NCI-H128 (cell line): ENCODE measurements at regions not wholly inside any gene's neighbourhood (a gene's known extent, or its start where the extent isn't known, plus 50 kb on each side); places are given as distances from the start of the nearest gene placed in this dataset.
"Not testable (repeated sequence)": the region's sequence is repeated elsewhere in the genome, so short reads cannot be mapped to it uniquely, and the experiment has no call there.

ENCODE experiments used
- DNase-seq: peaks from one replicate; lab custom pipeline; 2025; ENCODE audit not compliant: unreplicated experiment; lab: John Stamatoyannopoulos, UW

DNA sequence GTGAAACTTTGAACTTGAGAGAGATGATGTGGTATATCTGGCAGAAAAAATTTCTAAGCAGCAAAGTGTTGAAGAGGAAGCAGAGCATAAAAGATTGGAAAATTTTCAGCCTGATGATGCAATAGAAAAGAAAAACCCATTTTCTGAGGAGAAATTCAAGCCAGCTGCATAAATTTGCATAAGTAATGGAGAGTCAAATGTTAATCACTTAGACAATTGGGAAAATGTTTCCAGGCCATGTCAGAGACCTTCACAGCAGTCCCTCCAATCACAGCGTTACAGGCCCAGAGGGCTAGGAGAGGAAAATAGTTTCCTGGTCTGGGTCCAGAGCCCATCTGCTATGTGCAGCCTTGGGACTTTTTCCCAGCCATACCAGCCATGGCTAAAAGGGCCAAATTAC lies 469.0 kb upstream of the FOXG1 start:
- DNase-seq = no peak

DNA sequence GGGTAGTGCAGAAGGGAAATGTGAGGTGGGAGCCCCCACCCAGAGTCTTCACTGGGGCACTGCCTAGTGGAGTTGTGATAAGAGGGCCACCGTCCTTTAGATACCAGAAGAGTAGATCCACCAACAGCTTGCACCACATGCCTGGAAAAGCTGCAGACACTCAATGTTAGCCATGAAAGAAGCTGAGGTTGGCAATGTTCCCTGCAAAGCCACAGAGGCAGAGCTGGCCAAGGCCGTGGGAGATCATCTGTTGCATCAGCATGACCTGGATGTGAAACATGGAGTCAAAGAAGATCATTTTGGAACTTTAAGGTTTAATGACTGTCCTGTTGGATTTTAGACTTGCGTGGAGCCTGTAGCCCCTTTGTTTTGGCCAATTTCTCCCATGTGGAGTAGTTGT lies 468.4 kb upstream of the FOXG1 start:
- no peak for DNase-seq

DNA sequence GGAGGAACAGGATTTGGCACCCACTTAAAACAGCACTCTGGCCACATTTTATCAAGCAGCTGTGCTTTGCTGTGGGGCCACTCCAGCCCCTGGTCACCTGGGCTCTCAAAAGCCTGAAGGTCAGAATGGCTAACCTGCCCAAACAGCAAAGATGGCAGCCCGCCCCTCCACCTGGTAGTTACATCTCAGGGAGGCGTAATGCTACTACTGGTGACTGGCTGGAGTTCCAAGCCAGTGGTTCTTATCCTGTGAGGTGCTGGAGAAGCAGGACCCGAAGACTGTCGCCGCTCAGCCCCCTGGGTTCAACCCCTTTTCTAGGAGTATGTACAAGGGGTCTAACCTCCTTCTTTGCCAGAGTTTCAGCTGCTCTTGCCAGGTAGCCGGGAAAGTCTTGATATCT lies 467.4 kb upstream of the FOXG1 start:
- DNase-seq = no peak

DNA sequence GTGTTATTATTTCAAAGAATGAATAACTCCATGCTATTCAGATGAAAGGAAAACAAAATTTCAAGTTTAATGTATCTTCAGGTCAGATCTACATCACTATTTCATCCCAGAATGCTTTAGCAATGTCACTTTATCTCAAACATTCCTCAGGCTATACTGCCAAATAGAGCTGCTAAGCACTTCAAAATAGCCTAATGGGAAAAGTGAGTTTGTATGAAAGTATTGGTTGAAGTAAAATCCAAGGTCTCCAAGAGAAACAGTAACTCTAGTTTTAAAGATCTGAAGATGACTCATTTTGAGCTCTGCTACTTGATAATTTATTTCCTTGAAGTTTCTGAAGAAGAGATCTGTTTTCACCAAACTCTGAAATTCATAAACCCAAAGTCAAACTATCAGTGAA lies 466.2 kb upstream of the FOXG1 start:
- DNase-seq = no peak

DNA sequence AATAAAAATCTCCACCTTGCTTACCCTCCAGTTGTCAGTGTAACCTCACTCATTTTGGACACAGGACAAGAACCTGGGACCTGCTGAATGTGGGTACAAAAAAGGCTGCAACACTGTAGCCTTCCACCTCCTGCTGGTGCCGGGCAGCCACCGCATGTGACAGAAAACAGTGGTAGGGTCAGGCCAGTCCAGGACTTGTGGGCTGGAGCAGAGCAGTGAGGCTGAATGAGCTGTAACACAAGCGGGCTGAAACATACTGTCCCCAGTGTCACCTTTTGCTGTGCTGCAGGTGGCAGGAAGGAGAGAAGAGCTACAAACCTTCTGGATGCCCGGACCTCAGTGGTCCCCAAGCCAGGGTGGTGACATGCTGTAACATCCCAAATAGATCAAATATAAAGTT lies 465.4 kb upstream of the FOXG1 start:
- no peak for DNase-seq

DNA sequence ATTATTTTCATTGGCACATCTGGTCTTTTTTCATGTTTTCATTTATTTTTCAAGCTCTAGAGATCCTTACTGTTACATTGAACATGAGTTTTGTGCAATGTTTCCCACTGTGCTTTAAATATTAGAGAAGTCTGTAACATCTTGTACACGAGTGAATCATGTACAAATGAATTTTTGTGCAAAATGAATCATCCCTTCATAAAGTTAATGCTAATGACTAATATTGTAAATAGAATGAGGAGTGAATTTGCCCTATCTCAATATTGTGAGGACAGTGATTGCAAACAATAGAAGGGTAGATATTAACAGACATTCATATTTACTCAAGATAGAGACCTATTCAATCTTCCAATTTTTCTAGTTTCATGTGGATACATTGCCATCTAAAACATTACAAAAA lies 463.3 kb upstream of the FOXG1 start:
- DNase-seq = no peak

DNA sequence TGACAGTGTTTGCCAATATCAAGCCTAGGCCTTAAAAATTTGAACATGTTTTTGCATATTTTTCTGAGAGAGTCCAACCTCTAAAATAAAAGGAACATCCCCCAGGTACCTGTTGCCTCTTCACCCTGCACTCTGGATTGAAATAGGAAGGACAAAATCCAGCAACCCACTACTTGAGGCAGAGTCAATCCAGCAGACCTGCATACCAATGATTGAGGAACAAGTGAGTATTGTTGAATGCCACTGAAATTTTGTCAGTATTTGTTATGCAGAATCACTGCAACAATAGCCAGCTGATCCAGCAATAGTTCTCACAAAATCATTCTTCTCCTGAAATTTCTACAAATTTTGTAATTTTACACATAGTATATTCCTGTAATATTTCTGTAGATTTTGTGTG lies 460.6 kb upstream of the FOXG1 start:
- no peak for DNase-seq

DNA sequence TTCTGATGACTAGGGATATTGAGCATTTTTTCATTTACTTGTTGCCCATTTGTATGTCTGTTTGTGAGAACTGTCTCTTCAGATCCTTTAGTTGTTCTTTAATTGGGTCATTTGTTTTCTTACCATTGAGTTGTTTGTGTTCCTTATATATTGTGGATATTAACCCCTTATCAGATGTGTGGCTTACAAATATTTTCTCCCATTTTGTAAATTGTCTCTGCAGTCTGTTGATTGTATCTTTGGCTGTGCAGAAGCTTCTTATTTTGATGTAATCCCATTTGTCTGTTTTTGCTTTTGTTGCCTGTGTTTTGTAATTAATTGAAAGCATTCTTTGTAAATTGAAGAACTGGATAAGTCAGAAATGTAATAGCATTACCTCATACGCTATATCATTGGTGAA lies 459.1 kb upstream of the FOXG1 start:
- DNase-seq = no peak

DNA sequence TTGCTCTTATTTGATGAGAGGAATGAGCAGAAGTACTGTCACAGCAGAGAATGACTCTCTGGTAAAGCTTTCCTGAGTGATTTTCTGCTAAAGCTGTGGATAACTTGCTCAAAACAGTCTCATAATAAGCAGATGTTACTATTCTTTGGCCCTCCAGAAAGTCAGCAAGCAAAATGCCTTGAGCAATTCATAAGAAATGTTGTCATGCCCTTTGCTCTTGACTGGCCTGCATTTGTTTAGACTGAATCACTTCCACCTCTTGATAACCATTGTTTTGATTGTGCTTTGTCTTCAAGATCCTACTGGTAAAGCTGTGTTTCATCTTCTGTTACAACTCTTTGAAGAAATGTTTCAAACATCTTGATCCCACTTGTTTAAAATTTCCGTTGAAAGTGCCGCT lies 457.9 kb upstream of the FOXG1 start:
- DNase-seq = no peak

DNA sequence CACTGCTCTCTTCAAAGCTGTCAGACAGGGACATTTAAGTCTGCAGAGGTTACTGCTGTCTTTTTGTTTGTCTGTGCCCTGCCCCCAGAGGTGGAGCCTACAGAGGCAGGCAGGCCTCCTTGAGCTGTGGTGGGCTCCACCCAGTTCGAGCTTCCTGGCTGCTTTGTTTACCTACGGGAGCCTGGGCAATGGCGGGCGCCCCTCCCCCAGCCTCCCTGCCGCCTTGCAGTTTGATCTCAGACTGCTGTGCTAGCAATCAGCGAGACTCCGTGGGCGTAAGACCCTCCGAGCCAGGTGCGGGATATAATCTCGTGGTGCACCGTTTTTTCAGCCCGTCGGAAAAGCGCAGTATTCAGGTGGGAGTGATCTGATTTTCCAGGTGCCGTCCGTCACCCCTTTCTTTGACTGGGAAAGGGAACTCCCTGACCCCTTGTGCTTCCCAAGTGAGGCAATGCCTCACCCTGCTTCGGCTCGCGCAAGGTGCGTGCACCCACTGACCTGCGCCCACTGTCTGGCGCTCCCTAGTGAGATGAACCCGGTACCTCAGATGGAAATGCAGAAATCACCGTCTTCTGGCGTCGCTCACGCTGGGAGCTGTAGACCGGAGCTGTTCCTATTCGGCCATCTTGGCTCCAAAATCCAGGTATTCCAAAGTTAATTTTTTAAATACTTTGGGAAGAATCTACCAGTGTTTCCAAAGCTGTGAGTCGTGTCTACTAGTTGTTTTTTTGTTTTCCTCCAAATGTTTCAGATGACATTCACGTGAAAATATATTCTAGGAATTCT lies 448.5 kb upstream of the FOXG1 start:
- DNase-seq = not testable (repeated sequence)

DNA sequence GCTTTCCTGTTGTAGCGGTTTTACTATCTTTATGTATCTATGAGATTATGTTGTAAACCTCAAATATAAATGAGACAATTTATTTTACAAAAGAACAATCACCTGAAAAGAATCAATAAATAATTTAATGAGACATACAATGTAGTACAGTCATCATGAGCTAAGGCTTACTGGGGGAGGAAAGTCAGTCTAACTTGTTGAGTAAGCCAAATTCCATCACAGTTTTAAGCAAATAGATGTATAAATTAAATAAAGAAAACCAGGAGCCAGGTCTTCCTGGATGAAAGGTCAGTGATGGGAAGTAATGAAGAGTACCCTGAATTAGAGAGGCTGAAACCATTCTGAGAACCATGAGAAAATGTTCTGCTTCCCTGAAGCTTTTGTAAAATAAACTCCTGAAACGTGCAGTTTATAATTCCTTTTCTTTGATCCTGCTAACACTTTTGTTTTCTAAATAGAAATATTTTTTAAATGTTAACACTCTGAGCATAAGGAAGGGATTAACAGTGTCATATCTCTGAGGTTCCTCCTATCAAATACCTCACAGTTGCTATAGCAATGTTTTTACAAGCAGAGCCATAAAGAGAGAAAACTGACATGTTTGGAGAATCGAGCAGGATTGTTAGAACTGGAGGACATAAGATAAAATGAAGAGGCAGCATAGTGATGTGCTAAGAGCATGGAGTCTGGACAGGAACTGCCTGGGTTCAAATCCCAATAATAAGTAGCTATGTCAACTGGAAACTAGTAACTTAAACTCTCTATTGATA lies 444.9 kb upstream of the FOXG1 start:
- DNase-seq = no peak

DNA sequence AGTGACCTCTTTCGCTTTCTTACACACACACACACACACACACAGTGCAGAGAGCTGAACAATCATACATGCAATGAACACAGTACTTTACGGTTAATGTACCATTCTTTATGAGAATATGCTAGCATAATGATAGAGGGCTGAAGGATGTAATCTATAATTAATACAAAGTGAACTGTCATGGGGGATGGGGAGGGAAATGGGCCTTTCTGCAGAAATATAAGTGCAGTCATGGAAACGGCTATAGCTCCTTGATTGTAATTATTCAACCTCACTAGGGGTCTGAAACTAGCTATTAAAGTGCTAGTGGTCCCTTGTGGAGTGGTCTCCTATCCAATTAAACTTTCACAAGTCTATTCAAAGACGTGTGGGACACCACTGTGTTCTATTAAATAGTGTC lies 443.2 kb upstream of the FOXG1 start:
- no peak for DNase-seq

DNA sequence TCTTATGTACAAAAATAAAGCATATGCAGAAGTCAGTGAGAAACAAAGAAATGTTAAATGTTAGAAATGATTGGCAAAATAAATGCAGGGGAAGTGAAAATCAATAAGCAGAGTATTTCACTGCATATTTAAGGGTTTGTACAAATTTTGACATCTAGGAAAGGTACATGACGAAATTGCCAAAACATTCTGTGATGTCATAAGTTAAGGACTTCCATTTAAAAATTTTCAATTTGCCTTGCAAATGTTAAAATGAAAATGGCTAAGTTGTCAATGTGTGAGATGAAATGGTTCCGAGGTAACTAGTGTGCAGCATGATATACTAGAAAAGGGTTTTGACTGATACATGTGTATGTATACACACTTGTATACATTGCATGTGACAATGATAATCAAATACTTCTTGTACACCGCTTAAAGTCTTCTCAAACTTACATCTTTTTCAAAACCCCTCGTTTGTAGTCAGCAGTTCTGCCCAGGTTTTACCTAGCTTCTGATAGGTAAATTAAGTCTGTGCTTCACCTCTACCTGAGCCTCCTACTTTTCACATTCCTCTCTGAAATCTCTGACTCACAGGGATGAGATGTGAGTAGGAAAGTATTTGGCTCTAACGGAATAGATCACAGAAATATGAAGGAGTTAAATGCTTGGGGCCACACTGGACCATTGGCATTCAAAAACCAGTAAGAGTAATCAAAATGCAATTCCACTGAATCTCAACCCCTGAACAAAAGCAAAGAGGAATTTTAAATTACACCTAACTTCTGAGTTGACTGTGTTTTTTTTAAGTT lies 442.4 kb upstream of the FOXG1 start:
- DNase-seq = no peak

DNA sequence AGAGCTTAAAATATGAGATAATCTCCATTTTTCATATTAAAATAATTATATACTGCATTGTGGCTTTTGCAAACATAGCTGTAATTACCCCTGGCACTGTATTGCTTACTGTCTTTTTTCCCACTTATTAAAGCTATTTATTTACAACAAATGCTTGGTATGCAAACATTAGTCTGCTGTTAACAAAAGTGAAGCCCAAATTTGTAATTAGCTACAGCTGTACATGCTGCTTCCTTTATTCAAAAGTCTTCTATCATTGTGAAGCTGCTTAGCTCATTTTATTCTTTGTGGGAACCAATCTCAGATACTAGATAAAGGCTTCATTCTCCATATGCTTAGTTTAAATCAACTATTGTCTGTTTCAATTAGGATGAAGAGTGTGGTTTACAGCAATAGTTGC lies 425.8 kb upstream of the FOXG1 start:
- DNase-seq = no peak

DNA sequence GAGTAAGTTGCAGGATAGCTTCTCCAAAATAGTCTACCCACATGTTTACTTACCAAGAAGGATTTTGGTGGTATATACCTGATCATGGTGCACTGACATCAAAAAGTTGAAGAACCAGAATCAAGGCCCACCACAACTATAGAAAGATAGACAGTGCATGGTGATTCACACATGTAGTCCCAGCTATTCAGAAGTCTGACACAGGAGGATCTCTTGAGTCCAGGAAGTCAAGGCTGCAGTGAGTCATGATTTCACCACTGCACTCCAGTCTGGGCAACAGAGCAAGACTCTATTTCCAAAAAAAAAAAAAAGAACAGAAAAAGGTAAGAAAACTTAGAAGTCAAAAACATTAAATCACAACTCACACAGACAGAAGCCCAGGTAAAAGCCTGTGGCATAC lies 422.2 kb upstream of the FOXG1 start:
- DNase-seq = no peak

DNA sequence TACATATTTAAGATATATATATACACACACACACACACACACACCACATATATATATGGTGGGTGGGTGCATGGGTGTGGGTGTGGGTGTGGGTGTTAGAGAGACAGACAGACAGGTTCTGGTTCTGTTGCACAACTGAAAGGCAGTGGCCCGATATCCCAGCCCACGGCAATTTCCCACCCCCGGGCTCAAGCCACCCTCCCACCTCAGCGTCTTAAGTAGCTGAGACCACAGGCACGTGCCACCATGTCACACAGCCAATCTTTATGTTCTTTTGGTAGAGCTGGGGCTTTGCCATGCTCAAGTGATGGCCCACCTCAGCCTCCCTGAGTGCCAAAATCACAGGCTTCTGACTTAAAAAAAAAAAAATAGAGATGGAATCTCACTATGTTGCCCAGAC lies 417.8 kb upstream of the FOXG1 start:
- no peak for DNase-seq

DNA sequence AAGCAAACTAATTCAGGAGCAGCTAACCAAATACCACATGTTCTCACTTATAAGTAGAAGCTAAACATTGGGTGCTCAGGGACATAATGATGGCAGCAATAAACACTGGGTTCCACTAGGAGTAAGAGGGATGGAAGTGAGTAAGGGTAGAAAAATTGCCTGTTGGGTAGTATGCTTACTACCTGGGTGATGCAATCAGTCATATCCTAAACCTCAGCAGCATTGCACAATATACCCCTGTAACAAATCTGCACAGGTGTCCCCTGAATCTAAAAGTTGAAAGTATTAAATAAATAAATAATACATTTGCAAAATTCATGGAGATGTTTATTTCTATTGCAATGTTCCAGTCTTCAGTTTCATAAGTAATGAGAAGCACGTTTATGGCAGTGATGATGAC lies 409.8 kb upstream of the FOXG1 start:
- DNase-seq = no peak

DNA sequence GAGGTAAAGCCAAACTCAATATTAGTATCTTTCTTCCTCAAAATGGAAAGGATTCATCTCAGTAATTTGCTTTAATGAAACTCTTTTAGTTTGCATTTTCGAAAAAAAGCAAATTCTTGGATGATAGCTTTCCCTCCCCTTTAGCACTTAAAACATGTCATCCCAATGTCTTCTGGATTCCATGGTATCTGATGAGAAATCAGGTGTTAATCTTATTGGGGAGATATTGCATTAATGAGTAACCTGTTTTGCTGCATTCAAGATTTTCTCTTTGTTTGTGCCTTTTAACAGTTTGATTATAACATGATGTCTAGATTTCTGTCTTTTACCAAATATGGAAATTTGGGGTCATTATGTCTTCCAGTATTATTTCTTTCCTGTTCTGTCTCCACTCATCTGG lies 405.1 kb upstream of the FOXG1 start:
- DNase-seq = no peak

DNA sequence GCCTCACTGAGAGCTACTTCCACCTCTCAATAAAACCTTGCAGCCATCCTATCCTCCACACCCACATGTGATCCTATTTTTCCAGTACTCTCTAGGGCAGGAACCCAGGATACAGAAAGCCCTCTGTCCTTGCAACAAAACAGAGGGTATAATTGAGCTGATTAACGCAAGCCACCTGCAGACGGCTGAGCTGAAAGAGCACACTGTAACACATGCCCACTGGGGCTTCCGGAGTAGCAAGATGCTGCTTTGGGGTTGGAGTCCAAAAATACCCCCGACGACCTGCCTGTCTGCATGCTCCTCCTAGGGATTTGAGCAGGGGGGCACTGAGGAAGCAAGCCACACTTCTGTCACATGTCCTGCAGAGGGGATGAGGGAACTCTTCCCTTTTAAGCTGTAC lies 401.1 kb upstream of the FOXG1 start:
- no peak for DNase-seq

DNA sequence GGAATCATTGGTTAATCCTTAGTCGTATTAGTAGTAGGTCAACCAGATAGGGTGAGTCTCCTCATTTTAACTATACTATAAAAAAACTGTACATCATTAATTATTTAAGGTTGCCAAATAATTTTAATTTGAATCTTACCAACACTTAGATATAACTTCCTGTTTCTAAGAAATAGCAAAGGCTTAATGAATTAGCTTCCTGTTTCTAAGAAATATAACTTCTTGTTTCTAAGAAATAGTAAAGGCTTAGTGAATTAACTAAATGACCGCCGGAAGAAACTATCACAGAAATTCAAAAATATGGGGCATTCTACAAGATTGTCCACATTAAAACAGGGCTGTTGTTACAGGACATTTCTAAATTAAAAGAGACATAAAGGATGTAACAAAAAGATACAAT lies 392.9 kb upstream of the FOXG1 start:
- no peak for DNase-seq

DNA sequence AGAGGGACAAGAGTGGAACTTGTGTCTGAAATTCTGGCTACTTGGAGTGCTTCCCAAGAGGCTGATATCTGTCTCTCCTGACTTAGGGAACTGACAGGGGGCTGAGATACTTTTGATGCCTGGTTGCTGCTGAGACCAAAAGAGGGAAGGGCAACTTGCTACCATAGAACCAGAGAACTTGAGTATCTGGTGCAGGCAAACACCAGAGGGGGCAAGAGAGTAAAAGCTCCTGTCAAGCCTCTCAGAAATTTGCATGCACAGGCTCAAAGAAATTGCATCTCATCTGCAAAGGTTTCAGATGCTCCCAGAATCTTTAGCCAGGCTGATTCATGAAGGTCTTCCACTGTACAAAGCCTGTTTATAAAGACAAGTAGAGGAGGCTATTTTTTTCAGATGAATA lies 391.3 kb upstream of the FOXG1 start:
- DNase-seq = no peak

DNA sequence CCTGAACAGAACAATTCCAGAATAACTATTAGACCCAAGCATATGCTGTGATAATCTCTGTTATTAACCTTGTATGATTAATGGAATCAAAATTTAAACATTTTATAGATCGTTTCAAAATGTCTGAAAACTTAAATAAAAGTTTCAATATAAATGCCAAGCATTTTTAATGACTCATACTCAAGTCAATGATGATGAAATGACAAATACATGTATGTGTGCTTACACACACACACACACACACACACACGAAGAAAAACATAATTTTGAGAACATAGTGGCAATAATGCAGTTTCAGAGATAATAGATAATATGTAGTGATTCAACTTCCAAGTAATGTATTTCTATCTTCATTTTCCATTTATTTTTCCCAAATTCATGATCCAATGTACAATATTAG lies 384.9 kb upstream of the FOXG1 start:
- DNase-seq = no peak
